ENCODE measurements at regions not wholly inside any gene's neighbourhood (a gene's known extent, or its start where the extent isn't known, plus 50 kb on each side); places are given as distances from the start of the nearest gene placed in this dataset.
A peak's percentile ranks its signal among the peaks of the same experiment; 100 is the strongest.
"Not testable (repeated sequence)": the region's sequence is repeated elsewhere in the genome, so short reads cannot be mapped to it uniquely, and the experiment has no call there.

- no peak for DNase-seq (ENCODE audit: low spot score)
These were observed 222.2 kb downstream of the LURAP1L start for GRCh38 chr9:12997009-12997408.

- DNase-seq (ENCODE audit: low spot score) = no peak
These were observed 227.3 kb downstream of the LURAP1L start for GRCh38 chr9:13001989-13002580.

GRCh38 chr9:13002740-13003139 is 227.9 kb downstream of the LURAP1L start:
- DNase-seq (ENCODE audit: low spot score) = no peak

- no peak for DNase-seq (ENCODE audit: low spot score)
These were observed 235.1 kb downstream of the LURAP1L start for GRCh38 chr9:13009871-13010270.

- DNase-seq (ENCODE audit: low spot score) = no peak
These were observed 239.4 kb downstream of the LURAP1L start for GRCh38 chr9:13013991-13014883.

GRCh38 chr9:13017260-13017659 is 242.4 kb downstream of the LURAP1L start:
- no peak for DNase-seq (ENCODE audit: low spot score)

GRCh38 chr9:13020146-13021040 is 245.6 kb downstream of the LURAP1L start:
- no peak for DNase-seq (ENCODE audit: low spot score)

GRCh38 chr9:13022756-13023155 is 247.9 kb downstream of the LURAP1L start:
- DNase-seq (ENCODE audit: low spot score) = no peak

- no peak for DNase-seq (ENCODE audit: low spot score)
These were observed 248.7 kb downstream of the LURAP1L start for GRCh38 chr9:13023498-13023897.

GRCh38 chr9:13026956-13027355 is 252.1 kb downstream of the LURAP1L start:
- no peak for DNase-seq (ENCODE audit: low spot score)

- no peak for DNase-seq (ENCODE audit: low spot score)
These were observed 251.6 kb downstream of the MPDZ start for GRCh38 chr9:13027879-13028278.

- no peak for DNase-seq (ENCODE audit: low spot score)
These were observed 246.9 kb downstream of the MPDZ start for GRCh38 chr9:13032585-13032984.

- DNase-seq (ENCODE audit: low spot score) = peak; percentile 49
These were observed 245.4 kb downstream of the MPDZ start for GRCh38 chr9:13033959-13034693.

GRCh38 chr9:13034694-13035002 is 244.8 kb downstream of the MPDZ start:
- DNase-seq (ENCODE audit: low spot score) = no peak

GRCh38 chr9:13035822-13036221 is 243.7 kb downstream of the MPDZ start:
- DNase-seq (ENCODE audit: low spot score) = no peak

GRCh38 chr9:13037808-13038207 is 241.7 kb downstream of the MPDZ start:
- not testable (repeated sequence) for DNase-seq (ENCODE audit: low spot score)

- no peak for DNase-seq (ENCODE audit: low spot score)
These were observed 231.5 kb downstream of the MPDZ start for GRCh38 chr9:13047827-13048587.

GRCh38 chr9:13049223-13049622 is 230.3 kb downstream of the MPDZ start:
- DNase-seq (ENCODE audit: low spot score) = no peak

- DNase-seq (ENCODE audit: low spot score) = no peak
These were observed 226.0 kb downstream of the MPDZ start for GRCh38 chr9:13053504-13053903.

- no peak for DNase-seq (ENCODE audit: low spot score)
These were observed 225.1 kb downstream of the MPDZ start for GRCh38 chr9:13054389-13054788.
